SK-N-SH treated with all-trans-retinoic acid at 6 μM for 48 hours (cell line): ENCODE measurements at regions not wholly inside any gene's neighbourhood (a gene's known extent, or its start where the extent isn't known, plus 50 kb on each side); places are given as distances from the start of the nearest gene placed in this dataset.
A peak's percentile ranks its signal among the peaks of the same experiment; 100 is the strongest.

ENCODE experiments used
- ATAC-seq: fragments of 200-7000 bp; cut with Tn5 transposase; 3 replicates; pipeline ENCODE4 v1.9.1; 2020; ENCODE audit warnings: mild to moderate bottlenecking, moderate library complexity
- ARNTL ChIP-seq: fragments of 450-650 bp; formaldehyde crosslinking; IDR thresholded peaks from 2 replicates; pipeline ENCODE4 v1.5.0; 2020; ENCODE audit warnings: low read depth, mild to moderate bottlenecking, moderate library complexity, borderline replicate concordance
- BACH2 ChIP-seq: fragments of 250-450 bp; sonication (Bioruptor Pico); IDR thresholded peaks from 2 replicates; pipeline ENCODE4 v1.9.0; 2021; ENCODE audit warnings: mild to moderate bottlenecking, borderline replicate concordance
- CREB5 ChIP-seq: fragments of 250-450 bp; sonication (Bioruptor Pico); IDR thresholded peaks from 2 replicates; pipeline ENCODE4 v1.5.1; 2020; ENCODE audit warnings: low read depth, mild to moderate bottlenecking, moderate library complexity
- CSDC2 ChIP-seq: fragments of 250-450 bp; sonication (Bioruptor Pico); IDR thresholded peaks from 2 replicates; pipeline ENCODE4 v1.5.0; 2020; ENCODE audit warnings: mild to moderate bottlenecking, moderate library complexity
- ESRRG ChIP-seq: fragments of 250-450 bp; sonication (Bioruptor Pico); IDR thresholded peaks from 2 replicates; pipeline ENCODE4 v1.6.1; 2021; ENCODE audit warnings: mild to moderate bottlenecking
- GLIS3 ChIP-seq: fragments of 250-450 bp; sonication (Bioruptor Pico); IDR thresholded peaks from 2 replicates; pipeline ENCODE4 v1.5.0; 2020; ENCODE audit warnings: mild to moderate bottlenecking, moderate library complexity
- ISL1 ChIP-seq: fragments of 250-450 bp; sonication (Bioruptor Pico); IDR thresholded peaks from 2 replicates; pipeline ENCODE4 v2.1.2; 2022; ENCODE audit warnings: mild to moderate bottlenecking, moderate library complexity
- OSR1 ChIP-seq: fragments of 250-450 bp; sonication (Bioruptor Pico); IDR thresholded peaks from 2 replicates; pipeline ENCODE4 v1.8.0; 2022; ENCODE audit warnings: moderate library complexity, mild to moderate bottlenecking, inconsistent platforms
- POU6F1 ChIP-seq: fragments of 250-450 bp; sonication (Bioruptor Pico); IDR thresholded peaks from 2 replicates; pipeline ENCODE4 v1.8.0; 2021; ENCODE audit warnings: low read depth, mild to moderate bottlenecking, moderate library complexity, borderline replicate concordance
- RARB ChIP-seq: fragments of 250-450 bp; sonication (Bioruptor Pico); IDR thresholded peaks from 2 replicates; pipeline ENCODE4 v1.8.0; 2021; ENCODE audit warnings: mild to moderate bottlenecking, moderate library complexity
- TCF4 ChIP-seq: fragments of 250-450 bp; sonication (Bioruptor Pico); IDR thresholded peaks from 2 replicates; pipeline ENCODE4 v1.8.0; 2021; ENCODE audit warnings: mild to moderate bottlenecking, moderate library complexity, borderline replicate concordance
- TOX ChIP-seq: fragments of 250-450 bp; sonication (Bioruptor Pico); IDR thresholded peaks from 2 replicates; pipeline ENCODE4 v1.8.0; 2021; ENCODE audit warnings: mild to moderate bottlenecking, moderate library complexity, borderline replicate concordance
- TSHZ2 ChIP-seq: fragments of 250-450 bp; sonication (Bioruptor Pico); IDR thresholded peaks from 2 replicates; pipeline ENCODE4 v1.5.0; 2020; ENCODE audit warnings: mild to moderate bottlenecking, moderate library complexity
- ZC3H10 ChIP-seq: fragments of 250-450 bp; sonication (Bioruptor Pico); IDR thresholded peaks from 2 replicates; pipeline ENCODE4 v1.5.1; 2021; ENCODE audit warnings: mild to moderate bottlenecking, moderate library complexity
- ZFP30 ChIP-seq: fragments of 450-650 bp; formaldehyde crosslinking; IDR thresholded peaks from 2 replicates; pipeline ENCODE4 v1.5.0; 2022; ENCODE audit warnings: mild to moderate bottlenecking, moderate library complexity
- ZNF565 ChIP-seq: fragments of 450-650 bp; formaldehyde crosslinking; conservative IDR thresholded peaks from 2 replicates; pipeline ENCODE4 v1.5.0; 2020; ENCODE audit warnings: low read depth, mild to moderate bottlenecking, moderate library complexity
- ZNF8 ChIP-seq: fragments of 450-650 bp; formaldehyde crosslinking; IDR thresholded peaks from 2 replicates; pipeline ENCODE4 v1.5.0; 2020; ENCODE audit warnings: mild to moderate bottlenecking, moderate library complexity
- TF ChIP-seq, protein P1 (sequence below): fragments of 250-450 bp; sonication (Bioruptor Pico); IDR thresholded peaks from 2 replicates; pipeline ENCODE4 v1.8.0; 2020; ENCODE audit warnings: mild to moderate bottlenecking, moderate library complexity, borderline replicate concordance

GRCh38 chr20:40286975-40287531 lies 402.0 kb downstream of the MAFB start:
- TF ChIP-seq TCF4: 0 out of 2 replicates have a peak, but pooled peaks have one; percentile 12
- no peak for TF ChIP-seq ESRRG
- TF ChIP-seq ZNF8 (CRISPR knock-in tag): no peak
- TF ChIP-seq TSHZ2 (CRISPR knock-in tag): peak; percentile 46; the same call in 1 of the 2 replicates
- no peak for TF ChIP-seq TOX
- TF ChIP-seq ISL1: 0 out of 2 replicates have a peak, but pooled peaks have one; percentile 22
- ATAC-seq: peak; percentile 66; the same call in 2 of the 3 replicates

DNA sequence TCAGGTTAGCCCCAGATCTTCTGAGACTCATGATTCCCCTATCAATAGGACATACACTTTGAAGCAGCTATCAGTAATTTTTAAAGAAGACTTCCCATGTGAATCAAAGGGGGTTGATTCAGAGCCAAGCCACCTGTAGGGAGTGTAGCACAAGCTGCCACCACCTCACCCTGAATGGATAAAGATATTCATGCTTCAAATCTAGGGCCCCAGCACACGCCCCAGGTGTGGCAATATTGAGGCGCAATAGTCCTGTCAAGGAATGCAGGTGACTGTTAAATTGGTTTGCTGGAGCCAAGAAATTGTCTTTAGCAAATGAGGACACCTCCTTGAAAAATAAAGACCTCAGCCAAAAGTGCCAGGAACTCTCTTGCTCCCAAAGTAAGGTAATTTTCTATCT lies 404.4 kb downstream of the MAFB start:
- no peak for TF ChIP-seq CSDC2 (CRISPR knock-in tag)
- TF ChIP-seq, all 23 proteins: peak for 0
- no peak for ATAC-seq

- TF ChIP-seq TSHZ2 (CRISPR knock-in tag) (no peak), ZFP30 (no peak), TCF4 (no peak), ARNTL (CRISPR knock-in tag) (no peak), ISL1 (no peak), GLIS3 (CRISPR knock-in tag) (no peak), BACH2 (CRISPR knock-in tag) (no peak), POU6F1 (CRISPR knock-in tag) (no peak), ZNF8 (CRISPR knock-in tag) (no peak), CREB5 (no peak), ZC3H10 (no peak), OSR1 (CRISPR knock-in tag) (no peak), TOX (no peak), CSDC2 (CRISPR knock-in tag) (no peak), ZNF565 (CRISPR knock-in tag) (no peak)
- TF ChIP-seq, protein P1, sequence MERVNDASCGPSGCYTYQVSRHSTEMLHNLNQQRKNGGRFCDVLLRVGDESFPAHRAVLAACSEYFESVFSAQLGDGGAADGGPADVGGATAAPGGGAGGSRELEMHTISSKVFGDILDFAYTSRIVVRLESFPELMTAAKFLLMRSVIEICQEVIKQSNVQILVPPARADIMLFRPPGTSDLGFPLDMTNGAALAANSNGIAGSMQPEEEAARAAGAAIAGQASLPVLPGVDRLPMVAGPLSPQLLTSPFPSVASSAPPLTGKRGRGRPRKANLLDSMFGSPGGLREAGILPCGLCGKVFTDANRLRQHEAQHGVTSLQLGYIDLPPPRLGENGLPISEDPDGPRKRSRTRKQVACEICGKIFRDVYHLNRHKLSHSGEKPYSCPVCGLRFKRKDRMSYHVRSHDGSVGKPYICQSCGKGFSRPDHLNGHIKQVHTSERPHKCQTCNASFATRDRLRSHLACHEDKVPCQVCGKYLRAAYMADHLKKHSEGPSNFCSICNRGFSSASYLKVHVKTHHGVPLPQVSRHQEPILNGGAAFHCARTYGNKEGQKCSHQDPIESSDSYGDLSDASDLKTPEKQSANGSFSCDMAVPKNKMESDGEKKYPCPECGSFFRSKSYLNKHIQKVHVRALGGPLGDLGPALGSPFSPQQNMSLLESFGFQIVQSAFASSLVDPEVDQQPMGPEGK (CRISPR knock-in tag): no peak
Observed at GRCh38 chr20:40283689-40284088, 405.3 kb downstream of the MAFB start.

DNA sequence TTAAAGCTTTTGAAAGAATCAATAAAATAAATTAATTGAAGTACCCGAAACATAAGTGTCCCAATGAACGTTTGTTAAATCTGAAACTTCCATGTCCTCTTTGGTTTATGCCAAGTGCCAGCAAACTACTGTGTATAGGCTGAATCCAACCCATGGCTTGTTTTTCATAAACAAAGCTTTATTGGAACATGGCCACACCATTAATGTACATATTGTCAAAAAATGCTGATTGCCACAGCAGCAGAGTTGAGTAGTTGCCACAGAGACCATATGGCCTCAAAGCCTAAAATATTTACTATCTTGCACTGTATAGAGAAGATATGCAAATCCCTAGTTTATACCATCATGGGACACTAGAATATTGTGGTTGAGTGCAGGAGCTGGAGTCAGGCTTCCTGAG lies 406.1 kb downstream of the MAFB start:
- TF ChIP-seq TCF4: no peak
- no peak for TF ChIP-seq RARB
- TF ChIP-seq, all 23 proteins: peak for 0
- ATAC-seq: no peak

More at GRCh38 chr20:40283689-40284088, 405.3 kb downstream of the MAFB start:
- no peak for ATAC-seq
